HepG2 (cell line): ENCODE measurements at regions not wholly inside any gene's neighbourhood (a gene's known extent, or its start where the extent isn't known, plus 50 kb on each side); places are given as distances from the start of the nearest gene placed in this dataset.

Experiments
- CREB1 ChIP-seq, 2 experiments: fragments of 450-650 bp in 1 of 2; IDR thresholded peaks; 2 replicates each; pipeline ENCODE4 v1.6.1; 2016 to 2017; ENCODE audit warnings: control low read depth in 1 of 2, mild to moderate bottlenecking in 1 of 2, missing compliant biosample characterization in 1 of 2, missing genetic modification characterization in 1 of 2
- ZNF619 ChIP-seq: sonication (generic); formaldehyde crosslinking; IDR thresholded peaks from 2 replicates; pipeline ENCODE4 v1.4.0; 2020; ENCODE audit warnings: mild to moderate bottlenecking, missing genetic modification reagents

GRCh38 chr3:96657710-96658109 lies 156.7 kb upstream of the EPHA6 start:
- TF ChIP-seq ZNF619 (CRISPR knock-in tag) (no peak), CREB1 (IDR thresholded peaks at IDR 0.05) (no peak), CREB1 (CRISPR knock-in tag; IDR thresholded peaks at IDR 0.05) (no peak)
